HG03064 (cell line): ENCODE measurements at regions not wholly inside any gene's neighbourhood (a gene's known extent, or its start where the extent isn't known, plus 50 kb on each side); places are given as distances from the start of the nearest gene placed in this dataset.
"Not testable (repeated sequence)": the region's sequence is repeated elsewhere in the genome, so short reads cannot be mapped to it uniquely, and the experiment has no call there.

Source experiments
- ATAC-seq: cut with Tn5 transposase; IDR thresholded peaks from one replicate; pipeline ENCODE4 v1.9.1; 2021; ENCODE audit warnings: low read depth; ENCODE audit not compliant: unreplicated experiment

DNA sequence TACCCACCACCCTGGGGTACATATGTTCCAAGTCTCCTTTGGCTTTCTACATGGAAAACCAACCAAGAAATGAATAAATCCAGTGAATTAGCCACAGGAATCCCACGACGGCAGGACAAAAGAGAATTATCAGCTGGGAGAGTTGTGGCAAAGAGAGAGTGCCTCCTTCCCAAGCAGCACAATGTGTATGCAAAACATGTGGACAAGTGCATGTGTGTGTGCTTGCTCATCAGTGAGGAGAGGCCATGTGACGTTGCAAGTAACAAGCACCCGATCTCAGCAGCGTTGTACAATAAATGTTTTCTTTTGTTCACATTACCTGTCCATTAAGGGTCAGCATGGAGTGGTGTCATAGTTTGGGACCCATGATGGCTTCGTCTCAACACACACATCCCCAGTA, 50.0 kb upstream of the EMX2 start:
- no peak for ATAC-seq

DNA sequence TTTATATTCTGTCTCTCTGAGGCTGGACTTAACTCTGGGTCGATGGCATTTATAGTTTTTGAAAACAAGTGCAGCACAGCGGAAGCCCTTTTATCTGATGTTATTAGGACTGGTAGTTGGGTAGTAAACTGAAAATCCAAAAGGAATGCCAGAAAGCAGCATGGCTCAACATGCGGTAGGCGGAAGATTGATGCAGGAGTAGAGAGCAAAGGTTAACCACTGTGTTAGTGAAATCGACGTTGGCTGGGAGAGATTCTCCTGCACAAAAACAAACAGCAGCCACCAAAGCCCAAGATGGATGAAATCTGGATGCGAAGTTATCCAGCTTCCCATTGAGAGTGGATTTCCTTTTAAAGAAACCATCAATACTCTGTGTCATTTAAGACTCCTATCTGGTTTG, 54.5 kb upstream of the EMX2 start:
- ATAC-seq: no peak

DNA sequence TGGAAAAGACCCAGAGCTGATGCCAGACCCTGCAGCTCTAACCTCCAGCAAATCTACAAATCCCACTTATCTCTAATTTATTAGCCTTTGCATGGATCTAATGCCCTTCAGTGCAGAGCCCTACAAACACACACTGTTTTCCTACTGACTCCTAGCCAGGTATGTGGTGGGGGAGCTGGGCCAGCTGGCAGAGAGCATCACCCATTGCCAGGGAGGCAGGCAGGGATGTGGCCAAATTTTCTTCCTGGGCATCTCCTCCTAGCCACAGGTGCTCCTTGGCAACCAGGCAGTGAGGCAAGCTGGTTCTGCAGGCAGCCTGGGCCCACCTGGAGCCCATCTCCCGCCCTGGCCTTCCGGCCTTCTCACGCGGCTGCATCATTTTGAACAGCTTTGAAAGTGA, 55.9 kb upstream of the EMX2 start:
- no peak for ATAC-seq

DNA sequence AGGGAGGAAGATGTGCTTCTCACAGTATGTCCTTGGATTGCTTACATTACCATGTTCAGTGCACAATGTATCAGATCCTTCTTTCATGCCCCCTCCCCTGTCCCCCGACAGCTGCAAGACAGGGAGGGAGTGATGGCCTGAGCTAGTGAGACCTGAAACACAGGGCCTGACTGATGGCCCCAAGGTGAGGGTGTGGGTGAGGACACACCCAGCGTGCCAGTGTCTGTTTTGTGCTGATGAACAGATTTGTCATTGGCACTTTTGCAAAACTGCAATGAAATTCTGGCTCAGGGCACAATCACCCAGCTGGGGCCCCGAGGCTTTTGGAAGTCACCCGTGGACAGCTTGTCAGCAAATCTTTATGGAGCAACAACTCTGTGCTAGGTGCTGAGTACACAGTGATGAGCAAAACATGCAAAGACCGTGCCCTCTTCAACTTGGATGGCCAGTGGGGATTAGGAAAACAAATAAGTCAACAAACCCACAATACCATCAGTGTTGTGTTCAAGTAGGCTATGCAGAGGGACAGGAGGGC, 59.4 kb upstream of the EMX2 start:
- no peak for ATAC-seq

DNA sequence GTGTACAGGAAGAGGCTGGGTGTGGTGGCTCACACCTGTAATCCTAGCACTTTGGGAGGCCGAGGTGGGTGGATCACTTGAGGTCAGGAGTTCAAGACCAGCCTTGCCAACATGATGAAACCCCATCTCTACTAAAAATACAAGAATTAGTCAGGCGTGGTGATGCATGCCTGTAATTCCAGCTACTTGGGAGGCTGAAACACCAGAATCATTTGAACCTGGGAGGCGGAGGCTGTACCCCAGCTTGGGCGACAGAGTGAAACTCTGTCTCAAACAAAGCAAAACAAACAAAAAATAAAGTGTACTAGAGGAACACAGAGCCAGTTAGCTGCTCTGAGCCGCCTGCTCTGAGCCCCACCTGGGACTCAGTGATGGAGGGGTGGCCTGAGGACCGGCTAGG, 61.5 kb upstream of the EMX2 start:
- not testable (repeated sequence) for ATAC-seq

DNA sequence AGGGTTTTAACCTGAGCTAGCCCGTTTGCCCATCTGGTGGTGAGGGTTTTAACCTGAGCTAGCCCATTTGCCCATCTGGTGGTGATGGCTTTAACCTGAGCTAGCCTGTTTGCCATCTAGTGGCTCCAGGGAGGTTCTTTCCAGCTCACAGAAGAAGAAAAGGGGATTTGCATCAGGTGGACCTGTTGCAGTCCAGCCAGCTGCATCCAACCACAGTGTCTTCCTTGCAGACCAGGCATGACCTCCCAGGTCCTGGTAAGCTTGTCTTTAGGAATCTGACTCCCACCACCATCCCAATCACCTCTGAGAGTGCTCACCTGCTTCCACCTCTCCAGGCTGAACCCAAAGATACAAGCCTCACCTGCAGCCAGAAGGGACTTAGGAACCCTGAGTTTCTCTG, 62.4 kb upstream of the EMX2 start:
- no peak for ATAC-seq

DNA sequence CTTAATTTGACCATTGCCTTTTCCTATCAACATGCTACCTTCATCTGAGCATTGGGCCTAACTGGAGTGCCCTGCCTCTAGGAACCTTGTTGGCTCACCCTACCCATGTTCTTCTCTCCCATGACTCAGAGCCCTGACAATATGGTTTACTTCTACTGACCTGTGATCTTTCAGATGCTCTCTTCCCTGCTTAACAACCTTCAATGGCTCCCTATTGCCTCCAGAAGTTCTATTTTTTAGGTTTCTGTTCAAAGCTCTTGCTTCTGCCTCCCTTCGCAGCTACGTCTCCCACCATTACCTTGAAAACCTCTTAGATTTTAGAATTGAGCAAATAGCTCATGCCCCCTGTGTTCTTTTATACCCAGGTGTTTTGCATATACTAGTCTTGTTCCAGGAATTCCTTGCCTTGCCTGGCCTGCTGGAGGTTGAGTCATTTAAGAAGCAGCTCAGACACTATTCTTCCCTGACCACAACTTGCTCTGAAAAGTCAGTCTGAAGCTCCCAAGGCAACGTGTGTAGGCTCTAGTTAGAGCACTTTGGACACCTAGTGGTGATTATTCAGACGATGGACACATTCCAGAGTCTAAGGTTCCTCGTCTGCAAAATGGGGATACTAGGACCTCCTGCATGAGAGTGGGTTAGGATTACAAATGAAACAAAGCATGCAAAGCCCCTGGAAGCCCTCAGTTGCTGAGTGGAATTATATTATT, 64.4 kb upstream of the EMX2 start:
- no peak for ATAC-seq

DNA sequence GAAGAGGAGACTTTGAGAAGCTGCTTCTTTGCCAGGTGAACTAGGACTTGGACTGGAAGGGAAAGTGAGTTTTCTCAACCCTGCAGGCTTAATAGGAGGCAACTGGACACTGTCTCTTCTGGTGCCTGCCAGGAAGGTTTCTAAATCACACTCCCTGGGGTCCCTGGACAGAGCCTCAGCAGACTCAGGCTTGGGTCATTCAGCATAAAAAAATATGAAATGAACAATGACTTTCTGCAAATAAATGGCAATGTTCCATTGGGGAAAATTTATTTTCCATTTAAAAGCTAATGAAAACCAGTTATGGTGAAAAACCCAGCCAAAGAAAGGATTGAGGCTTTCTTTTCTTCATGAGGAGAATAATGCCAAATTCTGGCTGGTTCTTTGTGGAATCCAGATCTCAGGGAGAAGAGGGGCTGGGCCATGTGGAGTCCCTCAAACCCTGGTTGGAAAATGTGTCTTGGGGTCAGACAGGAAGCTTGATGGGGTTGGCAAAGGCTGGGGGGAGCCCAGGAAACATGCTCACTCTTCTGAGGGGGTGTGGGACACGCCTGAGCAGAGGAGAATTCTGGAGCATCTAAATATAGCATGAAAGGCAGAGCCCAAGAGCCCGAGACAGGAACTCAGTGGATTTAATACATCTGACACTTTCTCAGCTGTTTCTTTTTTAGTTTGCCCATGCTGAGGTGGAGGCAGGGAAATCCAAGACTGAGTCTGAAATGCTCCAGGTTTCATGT, 65.2 kb upstream of the EMX2 start:
- ATAC-seq: no peak

DNA sequence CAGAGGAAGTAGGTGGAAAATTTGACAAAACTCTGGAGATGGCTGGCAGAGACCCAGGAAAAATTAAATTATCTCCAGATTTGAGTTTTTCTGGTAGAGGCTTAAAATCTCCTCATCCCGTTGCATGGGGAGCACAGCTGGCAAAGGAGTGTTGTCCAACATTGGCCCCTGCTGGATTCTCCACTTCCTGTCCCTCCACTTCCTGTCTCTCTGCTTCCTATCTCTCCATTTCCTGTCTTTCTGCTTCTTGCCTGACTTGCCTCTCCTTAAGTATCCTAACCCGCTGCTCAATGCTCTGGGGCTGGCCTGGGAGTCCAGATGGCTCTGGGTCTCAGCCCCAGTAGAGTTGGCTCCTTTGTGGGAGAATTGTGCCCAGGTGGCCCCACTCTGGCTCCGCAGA, 65.8 kb upstream of the EMX2 start:
- ATAC-seq: no peak

DNA sequence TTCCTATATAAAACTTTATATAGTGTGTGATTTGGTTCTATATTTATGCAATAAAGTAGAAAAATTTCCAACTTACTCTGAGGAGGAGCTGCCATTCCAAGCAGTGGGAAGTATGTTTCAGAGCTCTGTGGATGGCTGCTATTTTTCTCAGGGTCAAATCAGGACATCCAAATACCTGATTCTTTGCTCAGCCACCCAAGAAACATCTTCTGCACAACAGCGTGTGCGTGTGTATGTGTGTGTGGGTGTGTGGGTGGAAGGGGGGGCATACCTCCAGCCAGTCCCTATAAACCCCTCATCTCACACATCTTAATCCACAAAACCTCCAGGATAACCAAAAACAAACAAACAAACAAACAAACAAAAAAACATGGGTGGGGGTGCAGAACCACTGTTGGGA, 66.3 kb upstream of the EMX2 start:
- no peak for ATAC-seq

DNA sequence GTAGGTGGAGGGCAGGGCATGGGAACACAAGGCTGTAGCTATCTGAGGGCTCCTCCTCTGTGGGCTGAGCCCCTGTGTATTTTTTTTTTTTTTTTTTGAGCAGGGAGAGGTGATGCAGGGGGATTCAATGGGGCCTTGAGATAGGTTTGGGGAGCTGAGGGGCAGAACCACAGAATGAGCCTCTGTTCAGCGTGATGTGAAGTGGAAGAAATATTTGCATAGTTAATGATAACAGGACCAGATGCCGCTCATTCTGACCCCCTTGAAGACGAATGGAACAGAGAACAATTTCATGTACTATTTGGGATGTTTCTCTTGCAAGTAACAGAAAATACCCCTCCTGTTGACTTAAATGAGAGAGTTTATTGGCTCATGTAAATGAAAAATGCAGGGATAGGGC, 69.7 kb upstream of the EMX2 start:
- ATAC-seq: no peak

DNA sequence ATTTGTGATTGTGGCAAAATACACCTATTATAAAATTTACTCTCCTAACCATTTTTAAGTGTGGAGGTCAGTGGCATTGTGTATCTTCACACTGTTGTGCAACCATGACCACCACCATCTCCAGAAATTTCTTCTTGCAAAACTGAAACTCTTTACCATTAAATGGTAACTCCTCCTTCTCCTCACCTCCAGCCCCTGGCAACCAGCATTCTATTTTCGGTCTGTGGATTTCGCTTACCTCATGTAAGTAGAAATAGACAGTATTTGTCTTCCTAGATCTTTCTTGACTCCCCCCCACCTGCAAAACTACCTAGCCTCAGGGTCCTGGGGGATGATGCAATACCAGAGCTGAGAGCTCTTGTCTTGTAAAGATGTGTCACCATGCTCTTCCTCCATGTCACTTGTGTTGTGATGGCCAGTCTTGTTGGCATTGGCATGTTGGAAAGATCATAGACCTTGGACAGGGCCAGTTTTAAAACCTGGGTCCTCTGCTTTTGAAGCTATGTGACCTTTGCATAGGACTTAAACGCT, 71.1 kb upstream of the EMX2 start:
- ATAC-seq: no peak

DNA sequence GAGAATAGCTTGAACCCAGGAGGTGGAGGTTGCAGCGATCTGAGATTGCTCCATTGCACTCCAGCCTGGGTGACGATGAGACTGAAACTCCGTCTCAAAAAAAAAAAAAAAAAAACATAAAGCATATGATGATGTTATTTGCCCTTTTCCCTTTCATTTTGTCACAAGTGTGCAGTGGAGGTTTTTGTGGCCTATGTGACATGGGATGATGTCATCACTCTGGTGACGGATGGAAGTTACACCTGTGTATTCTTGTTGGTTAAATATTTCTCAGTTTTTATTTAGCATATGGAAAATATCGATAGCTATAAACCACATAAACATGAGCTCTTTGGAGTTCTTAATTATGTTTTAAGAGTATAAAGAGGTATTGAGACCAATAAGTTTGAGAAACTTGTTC, 71.8 kb upstream of the EMX2 start:
- ATAC-seq: no peak

DNA sequence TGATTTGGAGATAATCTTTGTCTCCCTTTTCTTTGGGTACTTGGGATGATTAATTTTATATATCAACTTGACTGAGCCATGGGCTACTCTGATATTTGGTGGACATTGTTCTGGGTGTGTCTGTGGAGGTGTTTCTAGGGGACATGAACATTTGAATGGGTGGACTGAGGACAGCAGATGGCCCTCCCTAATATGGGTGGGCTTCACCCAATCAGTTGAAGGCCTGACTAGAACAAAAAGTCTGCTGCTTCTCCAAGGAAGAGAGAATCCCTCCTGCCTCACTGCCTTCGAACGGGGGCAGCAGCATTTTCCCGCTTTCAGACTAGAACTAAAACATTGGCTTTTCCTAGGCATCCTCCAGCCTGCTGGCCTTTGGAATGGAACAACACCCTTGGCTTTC, 73.9 kb upstream of the EMX2 start:
- no peak for ATAC-seq

DNA sequence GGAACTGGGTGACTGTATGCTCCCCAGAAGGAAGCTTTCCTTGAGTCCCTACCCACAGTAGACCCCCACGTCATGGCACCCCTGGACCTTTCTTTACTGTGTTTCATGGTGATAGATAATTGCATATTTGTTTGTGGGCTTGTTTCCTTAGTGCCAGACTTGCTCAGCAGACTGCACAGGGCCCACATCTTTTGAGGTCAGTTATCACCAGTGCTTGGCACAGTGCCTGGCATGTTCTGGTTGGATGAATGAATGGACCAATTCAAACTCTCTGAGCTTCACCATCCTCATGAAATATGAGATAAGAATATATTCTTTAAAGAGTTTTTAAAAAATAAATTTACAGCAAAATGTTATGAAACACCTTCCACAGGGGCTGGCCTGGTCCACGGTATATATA, 78.4 kb upstream of the EMX2 start:
- ATAC-seq: no peak

DNA sequence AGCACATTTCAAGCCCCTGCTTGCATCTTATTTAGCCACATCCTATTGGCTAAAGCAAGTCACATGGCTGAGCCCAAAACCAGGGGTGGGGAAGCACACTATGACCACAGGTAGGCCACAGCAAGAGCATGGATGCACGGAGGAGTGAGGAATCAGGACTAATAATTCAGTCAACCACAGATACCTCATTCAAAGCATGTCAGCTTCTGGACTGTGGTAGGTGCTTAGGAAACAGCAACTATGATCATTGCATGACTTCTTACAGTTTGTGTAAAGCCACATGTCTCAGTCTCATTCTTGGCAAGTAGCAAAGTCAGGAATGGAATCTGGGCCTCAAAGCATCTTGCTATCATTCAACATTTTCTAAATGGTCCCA, 79.0 kb upstream of the EMX2 start:
- ATAC-seq: no peak

DNA sequence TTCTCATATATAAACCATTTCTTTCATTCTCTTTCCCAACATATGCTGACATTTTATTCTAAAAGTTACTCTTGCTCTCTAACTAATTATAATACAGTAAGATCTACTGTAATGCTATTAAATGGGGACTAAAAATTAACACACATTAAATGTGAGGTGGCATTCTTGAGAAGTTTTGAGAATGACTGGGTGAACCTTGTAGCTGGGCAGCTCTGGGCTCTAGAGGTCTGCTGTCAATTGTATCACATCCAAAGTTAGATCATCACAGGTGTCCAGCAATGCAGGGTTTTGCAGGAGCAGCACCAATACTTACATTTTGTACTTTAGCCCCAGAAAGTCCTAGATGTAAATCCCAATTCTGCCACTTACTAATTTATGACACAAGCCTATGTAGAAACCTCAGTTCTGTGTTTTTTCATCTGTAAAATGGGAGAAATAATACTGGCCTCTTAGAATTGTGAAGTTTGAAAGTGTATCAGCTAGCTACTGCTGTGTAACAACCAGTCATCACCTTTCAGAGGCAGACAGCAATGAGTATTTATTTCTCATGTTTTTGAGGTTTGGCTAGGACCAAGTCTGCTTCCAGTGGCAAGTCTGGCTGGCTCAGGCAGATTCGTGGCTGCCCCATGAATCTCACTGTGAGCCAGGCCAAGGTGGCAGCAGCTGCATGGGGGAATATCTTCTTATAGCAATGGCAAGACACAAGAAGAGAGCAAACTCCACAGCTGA, 79.6 kb upstream of the EMX2 start:
- no peak for ATAC-seq

DNA sequence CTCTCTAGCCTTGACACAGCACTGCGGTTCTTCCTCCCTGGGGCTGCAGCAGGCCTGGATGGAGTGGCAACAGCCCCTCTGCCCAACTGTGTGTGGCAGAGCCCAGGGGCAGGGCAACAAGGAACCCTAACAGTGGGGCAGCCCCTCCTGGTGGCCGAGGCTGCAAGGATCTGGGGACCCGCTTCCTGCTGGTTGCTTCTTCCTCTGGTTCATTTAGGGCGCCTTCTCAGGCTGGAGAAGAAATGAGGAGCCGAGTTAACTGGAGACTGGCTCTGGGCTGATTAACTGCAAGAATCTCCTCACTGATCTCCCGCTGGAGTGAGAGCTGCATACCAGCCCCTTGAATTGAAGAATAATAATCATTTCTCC, 80.1 kb upstream of the EMX2 start:
- no peak for ATAC-seq

DNA sequence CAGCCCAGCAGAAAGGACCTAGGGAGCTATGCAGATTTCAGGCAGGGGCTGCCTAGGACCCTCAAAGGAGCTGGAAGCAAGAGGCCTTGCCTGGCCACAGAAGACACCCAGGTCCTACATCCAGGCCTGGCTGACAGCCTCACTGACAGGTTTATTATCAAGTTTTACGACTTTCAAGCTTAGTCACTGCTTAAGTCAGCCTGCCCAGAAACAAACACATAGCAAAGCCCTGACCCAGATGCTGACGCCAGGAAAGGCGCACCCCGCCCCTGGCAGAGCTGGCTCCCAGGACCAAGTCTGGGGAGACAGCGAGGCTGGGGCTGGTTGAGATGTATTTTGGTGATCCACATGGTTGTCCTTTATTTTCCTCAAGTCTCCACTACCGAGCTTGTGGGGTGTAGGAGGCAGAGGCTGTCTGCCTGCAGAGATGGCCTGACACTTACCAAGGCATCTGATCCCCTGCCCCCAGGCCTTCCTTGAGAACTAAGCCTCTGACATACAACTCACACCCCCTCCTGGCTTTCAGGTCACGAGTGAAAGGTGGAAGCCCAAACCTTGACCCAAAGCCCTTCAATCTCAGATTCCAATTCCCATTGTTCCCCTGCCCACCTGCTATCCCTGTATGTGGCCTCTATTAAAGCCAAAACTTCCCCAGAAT, 80.7 kb upstream of the EMX2 start:
- ATAC-seq: no peak

DNA sequence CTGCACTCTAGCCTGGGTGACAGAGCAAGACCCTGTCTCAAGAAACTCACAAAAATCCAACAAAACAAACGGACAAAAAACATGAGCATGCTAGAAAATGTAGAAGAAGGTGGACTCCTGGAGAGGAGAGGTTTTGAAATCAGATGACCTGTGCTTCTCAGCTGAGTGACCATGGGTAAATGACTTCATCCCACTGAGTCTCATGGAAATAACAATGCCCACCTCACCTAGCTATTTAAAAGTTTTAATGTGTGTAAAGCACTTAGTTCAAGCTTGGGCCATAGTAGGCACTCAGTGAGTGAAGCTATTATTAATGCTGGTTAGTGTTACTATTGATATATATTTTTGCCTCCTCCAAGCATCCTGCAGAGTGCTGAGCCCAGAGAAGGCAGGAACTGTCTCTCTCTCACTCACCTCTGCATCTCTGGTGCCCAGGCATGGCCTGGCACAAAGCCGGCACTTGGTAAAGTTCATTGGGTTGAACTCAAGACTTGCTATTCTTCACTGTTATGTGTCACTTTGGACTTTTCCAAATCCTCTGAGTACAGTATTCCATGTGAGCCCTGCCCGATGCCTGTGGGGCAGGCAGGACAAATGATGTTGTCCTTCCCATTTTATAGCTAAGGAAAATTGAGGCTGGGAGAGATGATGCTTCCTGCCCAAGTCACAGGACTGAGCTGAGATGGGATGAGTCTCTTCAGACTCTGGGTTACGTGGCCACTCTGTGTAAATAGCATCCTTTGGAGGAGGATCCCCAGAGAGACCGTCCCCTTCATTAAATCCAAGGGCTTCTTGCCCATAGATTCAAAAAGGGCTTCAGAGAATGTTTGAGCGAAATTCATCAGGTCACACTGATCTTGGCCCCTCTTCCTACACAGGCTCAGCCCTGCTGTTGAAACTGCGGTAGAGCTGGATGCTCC, 81.4 kb upstream of the EMX2 start:
- ATAC-seq: no peak
